OCI-LY3 (cell line): ENCODE measurements at regions not wholly inside any gene's neighbourhood (a gene's known extent, or its start where the extent isn't known, plus 50 kb on each side); places are given as distances from the start of the nearest gene placed in this dataset.

Source experiments
- H2AFZ ChIP-seq: fragments of 200-600, 300-600 bp; shearing (Covaris generic); 2 replicates; pipeline ENCODE4 v1.6.0; 2014; ENCODE audit warnings: antibody characterized with exemption, low read depth, low read length
- H3K27ac ChIP-seq: fragments of 200-600, 300-600 bp; sonication (generic); 2 replicates; pipeline ENCODE4 v1.5.1; 2014; ENCODE audit warnings: mild to moderate bottlenecking, low read length, moderate library complexity, mixed read lengths
- H3K27me3 ChIP-seq: fragments of 200-600, 300-600 bp; sonication (generic); 2 replicates; pipeline ENCODE4 v1.6.1; 2014; ENCODE audit warnings: low read depth, low read length, mixed read lengths
- H3K36me3 ChIP-seq: fragments of 200-600, 300-600 bp; sonication (generic); replicated peaks from 2 replicates; pipeline ENCODE3; 2014; ENCODE audit warnings: low read depth, low read length, mixed read lengths
- H3K4me1 ChIP-seq: fragments of 300-600, 200-600 bp; sonication (generic); 2 replicates; pipeline ENCODE4 v1.6.1; 2014; ENCODE audit warnings: low read length, mixed read lengths
- H3K4me2 ChIP-seq: fragments of 200-600, 300-600 bp; sonication (generic); 2 replicates; pipeline ENCODE4 v1.6.1; 2014; ENCODE audit warnings: low read length, mixed read lengths
- H3K4me3 ChIP-seq: fragments of 300-600, 200-600 bp; sonication (generic); 2 replicates; pipeline ENCODE4 v1.5.1; 2014; ENCODE audit warnings: antibody characterized with exemption, mild to moderate bottlenecking, low read length, moderate library complexity
- H3K79me2 ChIP-seq: fragments of 300-600, 200-600 bp; shearing (Covaris generic); 2 replicates; pipeline ENCODE4 v1.6.1; 2014; ENCODE audit warnings: mild to moderate bottlenecking, low read length, mixed read lengths
- H3K9ac ChIP-seq: fragments of 300-600, 200-600 bp; shearing (Covaris generic); 2 replicates; pipeline ENCODE4 v1.6.0; 2014; ENCODE audit warnings: mild to moderate bottlenecking, low read length, moderate library complexity
- H3K9me3 ChIP-seq: fragments of 200-600, 300-600 bp; shearing (Covaris generic); 2 replicates; pipeline ENCODE4 v1.6.1; 2014; ENCODE audit warnings: low read length, mixed read lengths; ENCODE audit not compliant: insufficient read depth
- H4K20me1 ChIP-seq: fragments of 200-600, 300-600 bp; sonication (generic); 2 replicates; pipeline ENCODE4 v1.6.1; 2016; ENCODE audit warnings: low read length, mixed read lengths; ENCODE audit not compliant: insufficient read depth
- EZH2phosphoT487 ChIP-seq: fragments of 200-600 bp; shearing (Covaris generic); IDR thresholded peaks from 2 replicates; pipeline ENCODE4 v1.6.1; 2018; ENCODE audit warnings: antibody characterized with exemption, mixed run types, low read depth
- TF ChIP-seq, protein P1 (sequence below): fragments of 200-600, 300-600 bp; sonication (generic); IDR thresholded peaks from 2 replicates; pipeline ENCODE4 v1.5.1; 2014; ENCODE audit warnings: antibody characterized with exemption, low read length, low read depth

DNA sequence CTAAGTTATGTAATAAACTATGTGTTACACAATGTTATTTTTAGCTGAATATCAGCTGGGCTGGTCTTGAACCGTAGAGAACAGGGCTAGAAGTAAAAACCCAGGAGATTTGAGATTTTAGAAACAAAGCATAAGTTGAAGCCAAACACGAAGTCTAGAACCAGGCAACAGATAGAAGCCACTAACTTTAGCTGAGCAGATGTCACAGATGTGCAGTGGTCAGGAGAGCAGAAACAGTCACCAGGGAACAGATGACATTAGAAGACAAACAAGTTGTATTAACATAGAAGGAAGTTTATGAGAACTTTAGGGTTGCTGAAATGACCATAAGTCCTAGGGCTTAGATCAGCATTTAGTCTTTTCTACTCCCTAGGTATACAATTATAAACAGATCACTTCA is 731.0 kb downstream of the ZNF385D start:
- no peaks in the 10 kb centered on the region for H4K20me1 ChIP-seq
- no peaks in the 10 kb centered on the region for H3K36me3 ChIP-seq
- no peak overlapping the region for H3K9ac ChIP-seq
- TF ChIP-seq, protein P1, sequence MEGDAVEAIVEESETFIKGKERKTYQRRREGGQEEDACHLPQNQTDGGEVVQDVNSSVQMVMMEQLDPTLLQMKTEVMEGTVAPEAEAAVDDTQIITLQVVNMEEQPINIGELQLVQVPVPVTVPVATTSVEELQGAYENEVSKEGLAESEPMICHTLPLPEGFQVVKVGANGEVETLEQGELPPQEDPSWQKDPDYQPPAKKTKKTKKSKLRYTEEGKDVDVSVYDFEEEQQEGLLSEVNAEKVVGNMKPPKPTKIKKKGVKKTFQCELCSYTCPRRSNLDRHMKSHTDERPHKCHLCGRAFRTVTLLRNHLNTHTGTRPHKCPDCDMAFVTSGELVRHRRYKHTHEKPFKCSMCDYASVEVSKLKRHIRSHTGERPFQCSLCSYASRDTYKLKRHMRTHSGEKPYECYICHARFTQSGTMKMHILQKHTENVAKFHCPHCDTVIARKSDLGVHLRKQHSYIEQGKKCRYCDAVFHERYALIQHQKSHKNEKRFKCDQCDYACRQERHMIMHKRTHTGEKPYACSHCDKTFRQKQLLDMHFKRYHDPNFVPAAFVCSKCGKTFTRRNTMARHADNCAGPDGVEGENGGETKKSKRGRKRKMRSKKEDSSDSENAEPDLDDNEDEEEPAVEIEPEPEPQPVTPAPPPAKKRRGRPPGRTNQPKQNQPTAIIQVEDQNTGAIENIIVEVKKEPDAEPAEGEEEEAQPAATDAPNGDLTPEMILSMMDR = no peak
- TF ChIP-seq EZH2phosphoT487 = no peak
- no peaks in the 10 kb centered on the region for H3K79me2 ChIP-seq
- no peaks in the 10 kb centered on the region for H3K27me3 ChIP-seq
- H3K4me3 ChIP-seq = no peak overlapping the region
- H3K9me3 ChIP-seq = no peaks in the 10 kb centered on the region
- no peaks in the 10 kb centered on the region for H3K4me1 ChIP-seq
- H3K27ac ChIP-seq = no peak overlapping the region
- no peak overlapping the region for H3K4me2 ChIP-seq
- no peak overlapping the region for H2AFZ ChIP-seq

DNA sequence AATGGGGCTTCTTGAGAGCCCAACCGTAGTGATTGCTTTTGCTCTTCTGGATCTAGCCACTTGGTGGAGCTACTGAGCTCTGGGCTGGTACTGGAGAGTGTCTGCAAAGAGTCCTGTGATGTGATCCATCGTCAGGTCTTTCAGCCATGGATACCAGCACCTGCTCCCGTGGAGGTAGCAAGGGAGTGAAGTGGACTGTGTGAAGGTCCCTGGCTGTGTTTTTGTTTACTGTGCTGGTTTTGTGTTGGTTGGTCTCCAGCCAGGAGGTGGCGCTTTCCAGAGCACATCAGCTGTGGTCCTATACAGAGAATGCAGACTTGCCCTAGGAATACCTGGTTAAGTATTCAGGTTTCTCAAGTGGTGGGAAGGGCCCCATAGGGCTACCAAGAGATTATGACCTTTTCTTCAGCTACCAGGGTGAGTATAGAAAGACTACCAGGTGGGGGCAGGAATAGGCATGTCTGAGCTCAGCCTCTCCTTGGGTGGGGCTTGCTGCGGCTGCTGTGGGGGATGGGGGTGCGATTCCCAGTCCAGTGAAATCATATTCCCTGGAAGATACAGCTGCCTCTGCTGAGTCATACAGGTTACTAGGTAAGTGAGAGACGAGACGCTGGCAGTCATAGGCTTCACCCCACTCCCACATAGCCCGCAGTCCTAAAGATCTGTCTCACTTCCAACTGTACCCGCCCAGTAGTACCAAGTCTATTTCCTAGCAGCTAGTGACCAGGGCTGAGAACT is 733.7 kb downstream of the ZNF385D start:
- no peak overlapping the region for H3K9ac ChIP-seq

DNA sequence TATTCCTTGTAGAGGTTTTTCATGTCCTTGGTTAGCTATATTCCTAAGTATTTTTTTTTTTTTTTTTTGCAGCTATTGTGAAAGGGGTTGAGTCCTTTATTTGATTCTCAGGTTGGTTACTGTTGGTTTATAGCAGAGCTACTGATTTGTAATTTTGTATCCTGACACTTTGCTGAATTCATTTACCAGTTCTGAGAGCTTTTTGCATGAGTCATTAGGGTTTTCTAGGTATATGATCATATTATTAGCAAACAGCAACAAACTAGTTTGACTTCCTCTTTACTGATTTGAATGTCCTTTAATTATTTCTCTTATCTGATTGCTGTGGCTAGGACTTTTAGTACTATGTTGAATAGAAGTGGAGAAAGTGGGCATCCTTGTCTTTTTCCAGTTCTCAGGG is 737.4 kb downstream of the ZNF385D start:
- no peaks in the 10 kb centered on the region for H3K4me1 ChIP-seq
- no peak overlapping the region for H3K4me2 ChIP-seq
- no peak overlapping the region for H3K27ac ChIP-seq
- H3K9ac ChIP-seq = no peak overlapping the region
- no peaks in the 10 kb centered on the region for H3K9me3 ChIP-seq
- no peak overlapping the region for H3K4me3 ChIP-seq
- H3K79me2 ChIP-seq = no peaks in the 10 kb centered on the region
- H3K27me3 ChIP-seq = no peaks in the 10 kb centered on the region
- no peak overlapping the region for H2AFZ ChIP-seq
- H4K20me1 ChIP-seq = no peaks in the 10 kb centered on the region
- TF ChIP-seq, protein P1 = no peak
- no peak for TF ChIP-seq EZH2phosphoT487
- no peaks in the 10 kb centered on the region for H3K36me3 ChIP-seq

More for the DNA sequence above, 733.7 kb downstream of the ZNF385D start:
- no peak for TF ChIP-seq EZH2phosphoT487
- TF ChIP-seq, protein P1 = peak; percentile 70
- Histone ChIP-seq H4K20me1 (no peaks in the 10 kb centered on the region), H3K4me3 (no peak overlapping the region), H3K79me2 (no peaks in the 10 kb centered on the region), H3K36me3 (no peaks in the 10 kb centered on the region), H2AFZ (no peak overlapping the region), H3K9me3 (no peaks in the 10 kb centered on the region), H3K4me1 (no peaks in the 10 kb centered on the region), H3K27ac (no peak overlapping the region), H3K4me2 (no peak overlapping the region), H3K27me3 (no peaks in the 10 kb centered on the region)

DNA sequence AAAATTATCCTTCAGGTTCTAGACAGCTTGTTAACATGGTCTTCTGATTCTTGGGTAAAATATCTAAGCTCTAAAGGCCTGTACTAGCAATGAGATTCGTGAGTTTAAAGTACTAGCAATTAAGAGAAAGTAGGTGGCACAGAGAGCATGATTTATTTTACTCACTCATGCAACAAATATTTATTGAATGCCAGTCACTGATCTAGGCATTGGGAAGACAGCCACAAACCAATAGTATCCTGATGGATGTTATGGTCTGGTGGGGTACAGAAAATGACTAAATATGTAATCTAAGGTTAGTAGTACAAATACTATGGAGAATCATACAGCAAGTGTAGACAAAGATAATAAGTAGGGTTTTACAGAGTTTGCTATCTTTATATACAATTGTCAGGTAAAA is 751.3 kb downstream of the ZNF385D start:
- Histone ChIP-seq H3K27me3 (no peaks in the 10 kb centered on the region), H3K4me2 (no peak overlapping the region), H3K27ac (no peak overlapping the region), H3K4me1 (no peaks in the 10 kb centered on the region), H3K9me3 (no peaks in the 10 kb centered on the region), H3K9ac (no peak overlapping the region), H3K79me2 (no peaks in the 10 kb centered on the region), H3K36me3 (no peaks in the 10 kb centered on the region), H3K4me3 (no peak overlapping the region), H2AFZ (no peak overlapping the region), H4K20me1 (no peaks in the 10 kb centered on the region)
- TF ChIP-seq, protein P1 = no peak
- TF ChIP-seq EZH2phosphoT487 = no peak
